CD4-positive, alpha-beta T cell (primary cell): ENCODE measurements at regions not wholly inside any gene's neighbourhood (a gene's known extent, or its start where the extent isn't known, plus 50 kb on each side); places are given as distances from the start of the nearest gene placed in this dataset.

Source experiments
- ATAC-seq: fragments of 200-7000 bp; cut with Tn5 transposase; one replicate; pipeline ENCODE4 v1.10.0; 2022; ENCODE audit warnings: mild to moderate bottlenecking; ENCODE audit not compliant: poor library complexity
- CTCF ChIA-PET: fragments of 350-600 bp; sonication (Branson Sonifier 250); formaldehyde crosslinking; loops from one replicate; lab custom pipeline; 2021; ENCODE audit warnings: antibody characterized with exemption, inconsistent platforms; lab: Charles Lee
- POLR2A ChIA-PET: fragments of 350-600 bp; sonication (Branson Sonifier 250); formaldehyde crosslinking; loops from one replicate; lab custom pipeline; 2021; ENCODE audit warnings: antibody characterized with exemption, inconsistent platforms; lab: Charles Lee
- DNase-seq, 14 experiments: peaks; one replicate each; pipeline ENCODE4 v3.0.0-alpha.2; 2013 to 2020; ENCODE audit warnings: mixed read lengths in 2 of 14
- H3K27ac ChIP-seq, 2 donors: one replicate each; pipeline versions ENCODE4 v1.5.1 to v1.7.0; 2013; ENCODE audit warnings: low read length in 2 of 2, low read depth in 1 of 2, mild to moderate bottlenecking in 1 of 2
- H3K27me3 ChIP-seq, 2 experiments: 1 replicate in 1 of 2; 2 replicates in 1 of 2; pipeline versions ENCODE4 v1.6.1 to v1.7.0; 2013; ENCODE audit warnings: low read length in 2 of 2, control low read depth in 1 of 2, mild to moderate bottlenecking in 1 of 2, moderate library complexity in 1 of 2; ENCODE audit not compliant: insufficient read depth in 2 of 2, control insufficient read depth in 1 of 2
- H3K36me3 ChIP-seq: one replicate; pipeline ENCODE4 v1.6.1; 2013; ENCODE audit warnings: low read length, control low read depth; ENCODE audit not compliant: insufficient read depth
- H3K4me1 ChIP-seq: one replicate; pipeline ENCODE4 v1.6.1; 2013; ENCODE audit warnings: low read length, control low read depth; ENCODE audit not compliant: insufficient read depth
- H3K4me3 ChIP-seq: one replicate; pipeline ENCODE4 v1.5.1; 2013; ENCODE audit warnings: mild to moderate bottlenecking, low read length, moderate library complexity
- H3K9me3 ChIP-seq, 2 experiments: 1 replicate in 1 of 2; 2 replicates in 1 of 2; pipeline versions ENCODE4 v1.6.1 to v1.7.0; 2013; ENCODE audit warnings: low read length in 2 of 2, mild to moderate bottlenecking in 2 of 2, control low read depth in 1 of 2, moderate library complexity in 1 of 2; ENCODE audit not compliant: control insufficient read depth in 1 of 2, insufficient read depth in 1 of 2
- H3K27ac Mint-ChIP-seq: one replicate; pipeline ENCODE4 v1.8.0; 2020; ENCODE audit warnings: mixed read lengths
- H3K27me3 Mint-ChIP-seq: one replicate; pipeline ENCODE4 v1.8.0; 2021; ENCODE audit warnings: mixed read lengths
- H3K36me3 Mint-ChIP-seq: one replicate; pipeline ENCODE4 v1.8.0; 2021; ENCODE audit warnings: low read depth, mixed read lengths
- H3K4me1 Mint-ChIP-seq: one replicate; pipeline ENCODE4 v1.8.0; 2021; ENCODE audit warnings: low read depth, mixed read lengths
- H3K4me3 Mint-ChIP-seq: one replicate; pipeline ENCODE4 v1.8.0; 2020; ENCODE audit warnings: mild to moderate bottlenecking, mixed read lengths
- H3K9me3 Mint-ChIP-seq: one replicate; pipeline ENCODE4 v1.8.0; 2020; ENCODE audit warnings: mixed read lengths
- CTCF ChIP-seq: fragments of 200-600 bp; IDR thresholded peaks from one replicate; pipeline ENCODE4 v1.8.0; 2022; ENCODE audit warnings: antibody characterized with exemption, mild to moderate bottlenecking
- intact Hi-C, 2 experiments: fragments of 100-400 bp; cut with DNase I in 1 of 2; cut with micrococcal nuclease in 1 of 2; formaldehyde crosslinking; loops; one replicate each; pipeline versions ENCODE4 v1.15.1 to v1.9.0; 2023 to 2025; cut with DNase I, micrococcal nuclease

GRCh38 chr2:66748939-66749338 is 314.0 kb downstream of the MEIS1 start:
- POLR2A ChIA-PET, result no interaction called here
- H3K27me3 Mint-ChIP-seq, result no peaks in the 10 kb centered on the region
- no peak for ATAC-seq

GRCh38 chr2:66749566-66749965 is 314.6 kb downstream of the MEIS1 start:
- no peaks in the 10 kb centered on the region for H3K4me1 Mint-ChIP-seq
- CTCF ChIA-PET, result no interaction called here
- no peaks in the 10 kb centered on the region for H3K9me3 Mint-ChIP-seq
- H3K27ac ChIP-seq, result no peak overlapping the region
- H3K36me3 ChIP-seq, result no peaks in the 10 kb centered on the region
- TF ChIP-seq CTCF, result no peak
- POLR2A ChIA-PET, result no interaction called here
- no peaks in the 10 kb centered on the region for H3K4me1 ChIP-seq
- no peaks in the 10 kb centered on the region for H3K36me3 Mint-ChIP-seq
- H3K27me3 Mint-ChIP-seq, result no peaks in the 10 kb centered on the region
- ATAC-seq, result no peak
- no peak overlapping the region for H3K27ac Mint-ChIP-seq
- intact Hi-C loops, result no loop called here
- no peak for DNase-seq
- H3K27me3 ChIP-seq, result no peaks in the 10 kb centered on the region
- H3K9me3 ChIP-seq, result no peaks in the 10 kb centered on the region
- H3K4me3 Mint-ChIP-seq, result no peak overlapping the region
- H3K4me3 ChIP-seq, result no peak overlapping the region

More at GRCh38 chr2:66748939-66749338, 314.0 kb downstream of the MEIS1 start:
- H3K4me1 Mint-ChIP-seq, result no peaks in the 10 kb centered on the region
- Histone ChIP-seq H3K27ac (no peak overlapping the region), H3K36me3 (no peaks in the 10 kb centered on the region), H3K4me1 (no peaks in the 10 kb centered on the region), H3K9me3 (no peaks in the 10 kb centered on the region), H3K4me3 (no peak overlapping the region), H3K27me3 (no peaks in the 10 kb centered on the region)
- intact Hi-C loops, result no loop called here
- H3K4me3 Mint-ChIP-seq, result no peak overlapping the region
- TF ChIP-seq CTCF, result no peak
- H3K9me3 Mint-ChIP-seq, result no peaks in the 10 kb centered on the region
- CTCF ChIA-PET, result no interaction called here
- H3K36me3 Mint-ChIP-seq, result no peaks in the 10 kb centered on the region
- no peak overlapping the region for H3K27ac Mint-ChIP-seq
- no peak for DNase-seq

- H3K27me3 Mint-ChIP-seq, result no peaks in the 10 kb centered on the region
- Histone ChIP-seq H3K9me3 (no peaks in the 10 kb centered on the region), H3K4me3 (no peak overlapping the region), H3K4me1 (no peaks in the 10 kb centered on the region), H3K27me3 (no peaks in the 10 kb centered on the region), H3K36me3 (no peaks in the 10 kb centered on the region), H3K27ac (no peak overlapping the region)
- no peaks in the 10 kb centered on the region for H3K9me3 Mint-ChIP-seq
- DNase-seq (no peak), ATAC-seq (no peak)
- CTCF ChIA-PET, result no interaction called here
- intact Hi-C loops, result no loop called here
- POLR2A ChIA-PET, result no interaction called here
- no peaks in the 10 kb centered on the region for H3K4me1 Mint-ChIP-seq
- H3K4me3 Mint-ChIP-seq, result no peak overlapping the region
- no peak overlapping the region for H3K27ac Mint-ChIP-seq
- no peak for TF ChIP-seq CTCF
- no peaks in the 10 kb centered on the region for H3K36me3 Mint-ChIP-seq
Observed at GRCh38 chr2:66753257-66753656, 318.3 kb downstream of the MEIS1 start.
